ENCODE measurements at regions not wholly inside any gene's neighbourhood (a gene's known extent, or its start where the extent isn't known, plus 50 kb on each side); places are given as distances from the start of the nearest gene placed in this dataset.
A peak's percentile ranks its signal among the peaks of the same experiment; 100 is the strongest.
"Not testable (repeated sequence)": the region's sequence is repeated elsewhere in the genome, so short reads cannot be mapped to it uniquely, and the experiment has no call there.

GRCh38 chr5:115469904-115470516 is 74.6 kb downstream of the FEM1C start:
- no peak for DNase-seq

GRCh38 chr5:115467628-115468027 is 76.9 kb downstream of the FEM1C start:
- no peak for DNase-seq

GRCh38 chr5:115465431-115465830 is 79.1 kb downstream of the FEM1C start:
- no peak for DNase-seq

DNA sequence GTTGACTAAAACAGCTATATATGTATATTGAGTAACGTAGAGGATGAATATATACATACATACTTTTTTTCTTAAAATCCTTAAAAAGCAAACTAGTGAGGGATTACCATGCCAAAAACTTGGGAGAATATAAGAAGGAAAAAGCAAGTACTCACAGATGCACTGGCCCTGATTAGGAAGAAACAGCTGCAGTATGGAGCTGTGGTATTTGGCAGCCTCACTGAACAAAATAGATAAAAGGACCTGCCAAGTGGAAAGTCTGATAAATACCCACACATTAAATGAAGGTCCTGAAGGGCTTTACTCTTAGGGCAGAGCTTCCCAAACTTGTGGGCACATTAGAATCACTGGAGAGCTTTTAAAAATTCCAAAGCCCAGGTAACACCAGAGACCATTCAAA is 80.6 kb downstream of the FEM1C start:
- no peak for DNase-seq

DNA sequence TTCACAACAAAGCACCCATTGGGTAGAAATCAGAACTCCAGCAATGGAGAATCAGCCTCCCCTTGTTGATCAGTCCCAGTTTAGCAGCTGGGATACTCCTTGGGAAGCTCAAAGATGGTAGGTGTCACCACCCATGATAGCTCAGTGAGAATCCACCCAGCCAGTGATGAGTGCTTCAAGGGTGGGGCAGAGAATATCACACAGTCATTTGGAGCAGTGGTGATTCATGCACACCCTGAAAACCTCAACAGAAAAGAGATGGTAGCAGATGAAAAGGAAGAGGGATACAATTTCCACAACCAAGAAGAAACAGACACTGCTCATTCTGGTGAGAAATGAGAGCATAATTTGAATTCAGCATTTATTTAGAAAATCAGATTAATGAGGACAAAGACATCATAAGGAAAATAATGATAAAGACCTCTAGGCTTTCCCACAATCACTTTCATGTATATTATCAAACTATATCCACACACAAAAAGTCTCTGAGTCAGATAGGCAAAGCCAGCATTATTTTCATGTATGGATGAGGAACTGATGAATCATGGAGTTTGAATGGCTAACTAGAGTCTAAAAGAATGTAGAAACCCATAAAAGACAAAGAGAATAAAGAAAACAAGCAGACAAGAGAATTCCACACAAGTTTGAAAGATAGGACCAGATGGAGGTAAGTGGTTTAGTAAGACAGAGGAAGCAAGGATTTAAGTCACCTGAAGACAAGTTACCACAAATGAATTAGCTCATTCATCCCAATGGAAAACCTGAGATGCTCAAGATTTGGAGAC is 82.9 kb downstream of the FEM1C start:
- peak; percentile 58 for DNase-seq

DNA sequence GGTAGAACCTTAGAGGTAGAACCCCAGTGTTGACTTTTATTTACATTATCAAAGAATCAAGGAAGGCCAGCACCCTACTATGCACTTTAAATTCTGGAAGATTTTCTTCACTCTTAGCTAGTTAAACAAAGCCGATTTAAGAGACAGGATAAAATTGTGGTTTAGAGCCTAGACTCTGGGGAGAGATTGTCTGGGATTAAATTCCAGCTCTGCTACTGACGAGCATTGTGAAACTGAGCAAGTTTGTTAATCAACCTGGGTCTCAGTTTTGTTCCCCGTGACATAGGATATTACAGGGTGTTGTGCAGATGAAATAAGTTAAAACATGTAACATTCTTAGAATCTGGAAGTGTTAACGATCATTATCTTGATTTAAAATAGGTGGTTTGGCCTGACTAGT is 83.5 kb downstream of the FEM1C start:
- no peak for DNase-seq

- peak; percentile 26 for DNase-seq
These were observed 84.1 kb downstream of the FEM1C start for GRCh38 chr5:115460472-115460871.

- DNase-seq = no peak
These were observed 84.7 kb downstream of the FEM1C start for GRCh38 chr5:115459855-115460341.

DNA sequence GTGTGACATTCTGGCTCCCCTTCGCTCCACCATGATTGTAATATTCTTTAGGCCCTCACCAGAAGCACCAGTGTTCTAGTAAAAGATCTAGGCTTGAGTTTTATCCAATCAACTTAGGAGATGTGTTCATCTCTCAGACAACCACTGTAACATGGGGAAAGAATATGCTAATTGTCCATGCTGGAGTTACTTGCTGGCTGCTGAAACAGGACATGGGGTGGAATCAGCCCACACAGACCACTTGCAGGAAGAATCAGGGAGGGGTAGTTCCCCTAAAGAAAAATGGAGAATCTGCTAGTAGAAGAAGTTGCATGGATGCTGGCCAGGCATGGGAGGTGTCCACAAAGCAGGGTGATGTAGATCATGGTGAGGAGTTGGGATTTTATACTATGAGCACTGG is 86.2 kb downstream of the FEM1C start:
- DNase-seq = no peak

DNA sequence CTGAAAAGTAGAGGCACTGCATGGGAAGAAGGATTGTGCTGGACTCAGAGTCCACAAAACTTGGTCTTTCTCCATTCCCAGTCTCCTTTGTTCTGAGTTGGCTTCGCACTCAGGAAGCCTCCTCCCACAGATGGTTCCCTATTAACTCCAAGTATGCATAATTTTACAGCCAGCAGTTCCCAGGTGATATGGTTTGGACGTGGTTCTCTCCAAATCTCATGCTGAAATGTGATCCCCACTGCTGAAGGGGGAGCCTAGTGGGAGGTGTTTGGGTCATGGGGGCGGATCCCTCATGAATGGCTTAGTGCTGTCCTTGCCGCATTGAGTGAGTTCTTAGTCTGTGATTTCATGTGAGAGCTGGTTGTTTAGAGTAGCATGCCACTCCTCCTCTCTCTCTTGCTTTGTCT is 86.6 kb downstream of the FEM1C start:
- no peak for DNase-seq

- no peak for DNase-seq
These were observed 87.0 kb downstream of the FEM1C start for GRCh38 chr5:115457571-115457970.

- DNase-seq = no peak
These were observed 88.0 kb downstream of the FEM1C start for GRCh38 chr5:115456539-115457040.

DNA sequence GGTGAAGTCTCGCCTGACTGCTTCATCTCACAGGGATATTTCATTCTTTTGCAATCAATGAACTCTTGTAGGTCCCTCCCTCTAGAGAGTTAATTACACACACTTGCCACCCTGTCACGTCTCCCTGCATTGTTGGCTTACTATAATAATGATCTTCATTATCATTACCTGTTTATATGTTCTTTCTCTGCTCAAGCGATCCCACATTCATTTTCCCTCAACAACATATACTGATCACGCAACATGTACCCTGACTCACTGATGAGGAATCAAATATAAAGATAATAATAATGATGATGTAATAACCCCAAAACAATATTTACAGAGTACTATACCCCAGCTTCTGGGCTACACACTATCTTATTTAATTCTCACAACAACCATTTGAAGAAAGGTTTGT is 88.5 kb downstream of the FEM1C start:
- no peak for DNase-seq

DNA sequence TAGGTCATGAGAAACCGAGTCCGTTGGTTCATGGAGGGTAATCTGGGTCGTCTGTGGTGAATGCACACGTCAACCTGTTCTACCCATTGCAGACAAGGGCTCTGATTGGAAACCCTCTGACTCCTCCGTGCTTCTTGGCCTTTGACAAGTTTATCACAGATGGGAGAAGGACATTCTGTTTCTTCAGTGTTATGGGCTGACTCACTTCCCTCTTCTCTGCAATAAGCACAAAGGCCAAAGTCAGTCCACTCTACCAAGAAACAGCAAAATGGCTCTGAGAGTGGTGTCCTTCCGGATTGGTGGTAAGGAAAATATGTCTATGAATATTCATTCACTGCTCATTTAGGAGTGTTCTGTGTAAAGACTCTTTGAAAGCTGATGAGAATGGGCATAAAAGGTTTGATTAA is 89.3 kb downstream of the FEM1C start:
- no peak for DNase-seq

DNA sequence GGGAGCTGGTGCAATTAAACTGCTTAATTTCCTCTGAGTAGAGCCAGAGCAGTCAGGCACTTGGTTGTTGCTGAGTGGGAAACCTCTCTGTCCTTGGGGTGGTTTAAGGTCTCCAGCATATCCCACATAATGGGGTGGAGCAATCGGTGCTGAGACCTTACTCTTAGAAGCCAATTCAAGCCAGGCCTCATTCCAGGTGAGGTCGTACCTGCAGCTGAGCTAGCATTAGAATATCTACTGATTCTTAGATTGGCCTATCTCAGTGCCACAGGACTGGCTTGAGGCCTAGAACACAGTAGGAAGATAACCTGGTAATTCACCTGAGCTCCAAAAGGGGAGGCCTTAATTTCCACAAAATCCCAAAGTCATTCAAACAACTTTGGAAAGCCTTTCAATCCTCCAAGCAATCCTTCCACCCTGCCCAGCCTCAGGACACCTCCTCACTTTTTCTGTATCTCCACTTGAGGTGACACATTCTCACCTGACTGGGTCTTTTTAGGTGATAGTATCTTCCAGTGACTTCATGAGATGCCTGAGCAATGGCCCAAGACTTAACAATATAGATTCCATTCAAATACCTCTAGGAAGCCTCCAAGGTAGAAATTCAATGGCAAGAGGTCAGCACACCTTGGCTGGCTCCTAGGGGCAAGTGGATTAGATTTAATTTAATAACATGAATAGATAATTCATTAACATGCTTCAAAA is 91.0 kb downstream of the FEM1C start:
- DNase-seq = no peak

DNA sequence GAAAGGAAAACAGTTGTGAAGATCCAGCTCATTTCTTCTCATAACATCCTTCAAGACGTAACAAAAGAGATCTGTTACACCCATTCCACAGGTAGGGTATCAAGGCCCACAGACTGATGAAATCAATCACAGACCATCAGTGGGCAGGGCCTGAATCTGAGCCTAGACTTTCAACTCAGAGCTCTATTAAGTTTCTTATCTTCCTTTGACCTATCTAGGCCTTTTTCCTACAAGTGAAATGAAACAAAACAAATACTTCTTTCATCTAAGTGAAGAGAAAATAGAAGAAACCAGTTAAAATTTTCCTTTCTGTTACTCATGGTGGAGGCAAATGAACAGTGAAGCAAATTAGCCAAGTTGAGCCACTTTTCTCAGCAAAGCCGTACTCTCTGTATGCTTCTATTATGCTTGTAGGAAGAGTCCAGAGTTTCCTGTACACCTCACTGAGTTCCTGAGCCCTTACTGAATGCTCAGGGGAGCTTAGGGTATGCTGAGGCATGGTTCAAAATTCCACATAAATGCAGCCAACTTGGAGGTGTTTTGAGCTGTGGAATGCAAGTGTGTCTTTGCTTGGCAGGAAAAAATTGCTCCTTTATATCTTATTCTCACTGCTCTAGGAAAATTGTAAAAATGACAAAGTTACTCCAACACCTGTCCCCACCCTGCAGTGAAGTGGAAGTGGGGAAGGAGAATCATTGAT is 91.9 kb downstream of the FEM1C start:
- no peak for DNase-seq

DNA sequence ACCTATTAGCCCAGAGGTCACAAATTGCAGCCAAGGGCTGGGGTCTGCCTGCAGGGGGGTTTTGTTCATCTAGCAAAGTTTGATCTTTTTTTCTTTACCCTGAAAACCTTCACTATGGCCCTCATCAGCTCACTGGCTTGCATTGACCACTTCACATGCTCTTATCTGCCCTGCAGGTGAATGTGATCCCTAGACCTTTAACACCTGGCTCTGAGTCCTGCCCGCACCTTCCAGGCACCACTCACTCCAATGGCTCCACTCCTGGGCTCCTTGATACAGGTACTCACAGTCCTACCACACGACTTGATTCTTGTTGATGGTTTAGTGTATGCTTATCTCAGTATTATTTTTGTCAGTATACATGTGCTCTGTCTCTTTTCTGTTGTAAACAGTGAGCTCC is 92.5 kb downstream of the FEM1C start:
- DNase-seq = no peak

DNA sequence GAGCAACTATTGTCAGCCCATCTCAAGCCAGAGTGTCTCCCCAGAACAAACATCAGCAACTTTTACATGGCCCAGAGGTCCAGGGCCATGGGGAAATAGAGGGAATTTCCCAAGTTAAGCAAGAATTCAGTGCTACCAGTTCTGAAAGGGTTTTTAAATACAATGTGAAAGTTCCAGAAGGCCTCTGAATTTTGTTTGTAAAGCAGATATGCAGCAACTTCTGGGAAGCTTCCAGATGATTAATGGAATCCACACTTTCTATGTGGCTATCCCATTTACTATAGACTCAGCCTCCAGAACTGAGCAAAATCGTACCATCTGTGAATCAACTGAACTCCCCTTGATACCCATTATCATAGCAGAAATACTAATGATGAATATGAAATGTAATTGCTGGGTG is 93.8 kb downstream of the FEM1C start:
- DNase-seq = no peak

- DNase-seq = not testable (repeated sequence)
These were observed 95.9 kb downstream of the FEM1C start for GRCh38 chr5:115448630-115449029.

DNA sequence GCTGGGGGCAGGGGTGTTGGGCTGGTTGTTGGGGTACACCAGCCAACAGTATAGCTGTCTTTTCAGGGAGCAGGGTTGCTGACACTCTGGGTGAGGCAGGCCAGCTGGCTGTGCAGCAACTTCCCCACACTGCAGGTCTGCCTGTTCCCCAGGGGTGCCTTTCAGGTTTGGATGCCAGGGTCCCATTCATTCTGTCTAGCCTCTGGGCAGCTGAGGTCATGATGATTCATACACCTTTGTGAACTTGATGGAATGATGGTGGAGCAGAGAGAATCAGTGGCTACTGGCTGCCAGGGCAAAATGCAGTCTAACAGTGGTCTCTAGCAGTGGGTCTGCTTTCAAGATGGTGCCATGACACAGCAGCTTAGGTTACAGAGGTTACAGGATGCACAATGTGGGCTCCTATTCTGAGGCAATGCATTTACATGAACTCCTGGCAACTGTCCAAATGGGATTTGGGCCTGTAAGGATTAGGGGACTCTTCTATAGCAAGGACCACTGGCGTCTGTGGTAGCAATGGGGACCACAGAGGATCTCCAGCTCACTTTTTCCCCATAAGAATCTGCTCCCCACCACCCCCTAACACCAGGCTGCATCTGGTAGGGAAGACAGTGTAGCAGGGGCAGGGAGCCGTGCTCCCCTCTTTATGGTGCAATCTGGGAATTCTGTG is 103.7 kb downstream of the FEM1C start:
- no peak for DNase-seq

GRCh38 chr5:115439639-115440038 is 104.9 kb downstream of the FEM1C start:
- no peak for DNase-seq

GRCh38 chr5:115439042-115439441 is 105.5 kb downstream of the FEM1C start:
- DNase-seq = no peak
